Peyer's patch (tissue), 4 donors: ENCODE measurements at regions not wholly inside any gene's neighbourhood (a gene's known extent, or its start where the extent isn't known, plus 50 kb on each side); places are given as distances from the start of the nearest gene placed in this dataset.

Source experiments
- DNase-seq, 3 donors: peaks; one replicate each; pipeline ENCODE4 v3.0.0-alpha.2; 2017 to 2019
- H3K27ac ChIP-seq, 4 donors: fragments of 200-600 bp; sonication (generic); one replicate each; pipeline ENCODE4 v1.5.1; 2016 to 2019
- H3K27me3 ChIP-seq, 2 donors: fragments of 200-600 bp; sonication (generic); one replicate each; pipeline ENCODE4 v1.5.1; 2019
- H3K36me3 ChIP-seq, 3 donors: fragments of 200-600 bp; sonication (generic); one replicate each; pipeline ENCODE4 v1.5.1; 2016 to 2019
- H3K4me1 ChIP-seq, 4 donors: fragments of 200-600 bp; sonication (generic); one replicate each; pipeline ENCODE4 v1.5.1; 2016 to 2019
- H3K4me3 ChIP-seq, 4 donors: fragments of 200-600 bp; sonication (generic); 1 replicate in 3 of 4; 2 replicates in 1 of 4; pipeline ENCODE4 v1.5.1; 2016 to 2019; ENCODE audit warnings: mild to moderate bottlenecking in 1 of 4
- H3K9me3 ChIP-seq, 4 donors: fragments of 200-600 bp; sonication (generic); one replicate each; pipeline ENCODE4 v1.5.1; 2016 to 2019; ENCODE audit warnings: mild to moderate bottlenecking in 1 of 4
- POLR2A ChIP-seq, 2 donors: fragments of 450-650 bp; IDR thresholded peaks; one replicate each; pipeline ENCODE4 v1.5.1; 2017; ENCODE audit warnings: antibody characterized with exemption in 2 of 2, mild to moderate bottlenecking in 2 of 2, moderate library complexity in 2 of 2
- TF ChIP-seq, protein P1 (sequence below), 6 experiments: fragments of 450-650 bp in 4 of 6; fragments of 200-600 bp in 2 of 6; sonication (generic) in 1 of 6; IDR thresholded peaks; one replicate each; pipeline ENCODE4 v1.5.1; 2017 to 2019; ENCODE audit warnings: antibody characterized with exemption in 6 of 6, mild to moderate bottlenecking in 3 of 6, moderate library complexity in 1 of 6

- Histone ChIP-seq H3K36me3 (no peaks in the 10 kb centered on the region), H3K4me1 (no peaks in the 10 kb centered on the region), H3K27me3 (no peaks in the 10 kb centered on the region), H3K9me3 (no peaks in the 10 kb centered on the region), H3K27ac (no peak overlapping the region), H3K4me3 (no peak overlapping the region)
- no peak for DNase-seq
- TF ChIP-seq, protein P1, sequence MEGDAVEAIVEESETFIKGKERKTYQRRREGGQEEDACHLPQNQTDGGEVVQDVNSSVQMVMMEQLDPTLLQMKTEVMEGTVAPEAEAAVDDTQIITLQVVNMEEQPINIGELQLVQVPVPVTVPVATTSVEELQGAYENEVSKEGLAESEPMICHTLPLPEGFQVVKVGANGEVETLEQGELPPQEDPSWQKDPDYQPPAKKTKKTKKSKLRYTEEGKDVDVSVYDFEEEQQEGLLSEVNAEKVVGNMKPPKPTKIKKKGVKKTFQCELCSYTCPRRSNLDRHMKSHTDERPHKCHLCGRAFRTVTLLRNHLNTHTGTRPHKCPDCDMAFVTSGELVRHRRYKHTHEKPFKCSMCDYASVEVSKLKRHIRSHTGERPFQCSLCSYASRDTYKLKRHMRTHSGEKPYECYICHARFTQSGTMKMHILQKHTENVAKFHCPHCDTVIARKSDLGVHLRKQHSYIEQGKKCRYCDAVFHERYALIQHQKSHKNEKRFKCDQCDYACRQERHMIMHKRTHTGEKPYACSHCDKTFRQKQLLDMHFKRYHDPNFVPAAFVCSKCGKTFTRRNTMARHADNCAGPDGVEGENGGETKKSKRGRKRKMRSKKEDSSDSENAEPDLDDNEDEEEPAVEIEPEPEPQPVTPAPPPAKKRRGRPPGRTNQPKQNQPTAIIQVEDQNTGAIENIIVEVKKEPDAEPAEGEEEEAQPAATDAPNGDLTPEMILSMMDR (IDR thresholded peaks at IDR 0.05): no peak
- TF ChIP-seq POLR2A (IDR thresholded peaks at IDR 0.05): no peak
These were observed 85.1 kb upstream of the PLXNA2 start for GRCh38 chr1:208329300-208329699.

DNA sequence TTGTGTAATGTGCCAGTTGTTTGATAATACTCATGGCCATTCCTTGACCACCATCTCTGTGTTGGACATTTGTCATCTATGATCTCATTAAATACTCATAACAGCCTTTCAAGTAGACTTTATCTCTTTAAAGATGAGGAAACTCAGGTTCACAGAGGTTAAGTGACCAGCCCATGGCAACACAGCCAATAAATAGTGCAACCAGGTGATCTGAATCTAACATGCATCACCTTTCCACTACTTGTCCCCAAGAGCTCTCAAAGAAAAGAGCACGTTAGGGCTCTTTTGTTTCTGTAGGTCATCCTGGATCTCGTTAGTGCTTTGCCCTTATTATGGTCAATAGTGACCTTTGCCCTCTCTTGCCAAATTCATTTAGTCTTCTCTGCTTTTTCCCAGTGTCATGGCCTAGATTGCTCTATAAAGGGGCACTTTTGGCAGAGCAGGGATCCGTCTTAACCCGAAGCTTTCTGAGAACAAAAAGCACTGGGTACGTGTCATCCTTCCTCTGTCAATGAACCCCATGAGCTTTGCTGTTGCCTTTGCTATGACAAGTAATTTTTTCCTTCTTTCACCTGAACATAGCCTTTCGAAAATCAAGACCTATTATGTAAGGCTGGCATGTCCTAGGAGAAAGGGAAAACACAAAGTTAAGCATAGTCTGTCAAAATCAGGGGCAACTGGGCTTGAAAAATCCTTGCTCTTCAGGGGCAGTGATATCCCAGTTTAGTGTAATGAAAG, 88.0 kb upstream of the PLXNA2 start:
- Histone ChIP-seq H3K27me3 (no peaks in the 10 kb centered on the region), H3K9me3 (no peaks in the 10 kb centered on the region), H3K27ac (no peak overlapping the region), H3K36me3 (no peaks in the 10 kb centered on the region), H3K4me1 (no peaks in the 10 kb centered on the region), H3K4me3 (no peak overlapping the region)
- DNase-seq: no peak
- TF ChIP-seq, protein P1 (IDR thresholded peaks at IDR 0.05): no peak
- TF ChIP-seq POLR2A (IDR thresholded peaks at IDR 0.05): no peak

- no peaks in the 10 kb centered on the region for H3K4me1 ChIP-seq
- no peaks in the 10 kb centered on the region for H3K27me3 ChIP-seq
- no peak for TF ChIP-seq POLR2A (IDR thresholded peaks at IDR 0.05)
- TF ChIP-seq, protein P1 (IDR thresholded peaks at IDR 0.05): no peak
- no peaks in the 10 kb centered on the region for H3K9me3 ChIP-seq
- no peak overlapping the region for H3K27ac ChIP-seq
- no peak for DNase-seq
- H3K4me3 ChIP-seq: no peak overlapping the region
- H3K36me3 ChIP-seq: no peaks in the 10 kb centered on the region
These were observed 88.6 kb upstream of the PLXNA2 start for GRCh38 chr1:208332774-208333126.

DNA sequence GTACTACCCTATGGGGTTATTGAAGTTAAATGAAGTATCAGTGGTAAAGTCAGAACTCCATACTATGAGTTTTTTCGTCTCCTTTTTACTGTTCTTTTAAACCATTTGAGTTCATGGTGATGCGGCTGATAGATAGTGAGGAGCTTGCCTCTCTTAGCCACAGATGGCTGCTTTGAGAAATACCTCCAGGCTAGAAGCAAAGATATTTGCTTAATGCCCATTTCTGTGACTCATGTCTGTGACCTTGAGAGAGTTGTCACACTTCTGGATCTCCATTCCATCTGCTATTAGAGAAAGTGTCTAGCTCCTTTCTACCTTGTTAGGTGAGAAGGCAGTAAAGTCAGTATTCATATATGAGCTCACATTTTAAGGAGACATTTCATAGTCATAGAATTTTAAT, 89.5 kb upstream of the PLXNA2 start:
- Histone ChIP-seq H3K27ac (no peak overlapping the region), H3K9me3 (no peaks in the 10 kb centered on the region), H3K36me3 (no peaks in the 10 kb centered on the region), H3K4me1 (no peaks in the 10 kb centered on the region), H3K27me3 (no peaks in the 10 kb centered on the region), H3K4me3 (no peak overlapping the region)
- DNase-seq: no peak
- TF ChIP-seq, protein P1 (IDR thresholded peaks at IDR 0.05): no peak
- no peak for TF ChIP-seq POLR2A (IDR thresholded peaks at IDR 0.05)

- Histone ChIP-seq H3K36me3 (no peaks in the 10 kb centered on the region), H3K4me3 (no peak overlapping the region), H3K9me3 (no peaks in the 10 kb centered on the region), H3K27ac (no peak overlapping the region), H3K4me1 (no peaks in the 10 kb centered on the region), H3K27me3 (no peaks in the 10 kb centered on the region)
- DNase-seq: no peak
- TF ChIP-seq, protein P1 (IDR thresholded peaks at IDR 0.05): no peak
- TF ChIP-seq POLR2A (IDR thresholded peaks at IDR 0.05): no peak
These were observed 91.4 kb upstream of the PLXNA2 start for GRCh38 chr1:208335371-208336136.
